ENCODE measurements at regions not wholly inside any gene's neighbourhood (a gene's known extent, or its start where the extent isn't known, plus 50 kb on each side); places are given as distances from the start of the nearest gene placed in this dataset.

DNA sequence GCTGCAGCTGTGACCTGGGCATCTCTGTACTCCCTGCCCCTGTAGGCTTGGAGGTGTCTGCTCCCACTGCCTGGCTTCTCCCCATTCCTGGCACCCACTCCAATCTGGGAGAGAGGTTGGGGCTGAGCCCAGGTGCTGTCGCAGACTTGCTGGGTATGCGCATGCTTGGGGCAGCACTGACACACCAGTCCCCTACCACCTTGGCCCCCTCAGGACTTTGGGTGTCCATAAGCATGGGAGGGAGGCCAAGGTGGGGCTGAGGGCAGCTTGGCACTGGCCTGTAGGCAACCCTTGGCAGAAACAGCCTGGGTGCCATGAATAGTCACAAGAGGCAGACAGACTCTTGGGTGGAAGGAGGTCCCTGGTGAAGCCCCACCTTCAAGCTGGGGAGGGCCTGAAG is 136.8 kb downstream of the QPCT start:
- no peak overlapping the region for H3K27ac ChIP-seq
- ATAC-seq (peak in 1 of 4 donors; percentile 20), DNase-seq (no peak)
- no peaks in the 10 kb centered on the region for H3K27me3 ChIP-seq
- no peaks in the 10 kb centered on the region for H3K9me3 ChIP-seq
- intact Hi-C loops (cut with DNase I) = no loop called here
- no peaks in the 10 kb centered on the region for H3K36me3 ChIP-seq
- 95 to 100% (median 99%) methylated on average over 1 to 2 of the region's 2 CpGs for WGBS, 4 donors
- TF ChIP-seq, protein P1, sequence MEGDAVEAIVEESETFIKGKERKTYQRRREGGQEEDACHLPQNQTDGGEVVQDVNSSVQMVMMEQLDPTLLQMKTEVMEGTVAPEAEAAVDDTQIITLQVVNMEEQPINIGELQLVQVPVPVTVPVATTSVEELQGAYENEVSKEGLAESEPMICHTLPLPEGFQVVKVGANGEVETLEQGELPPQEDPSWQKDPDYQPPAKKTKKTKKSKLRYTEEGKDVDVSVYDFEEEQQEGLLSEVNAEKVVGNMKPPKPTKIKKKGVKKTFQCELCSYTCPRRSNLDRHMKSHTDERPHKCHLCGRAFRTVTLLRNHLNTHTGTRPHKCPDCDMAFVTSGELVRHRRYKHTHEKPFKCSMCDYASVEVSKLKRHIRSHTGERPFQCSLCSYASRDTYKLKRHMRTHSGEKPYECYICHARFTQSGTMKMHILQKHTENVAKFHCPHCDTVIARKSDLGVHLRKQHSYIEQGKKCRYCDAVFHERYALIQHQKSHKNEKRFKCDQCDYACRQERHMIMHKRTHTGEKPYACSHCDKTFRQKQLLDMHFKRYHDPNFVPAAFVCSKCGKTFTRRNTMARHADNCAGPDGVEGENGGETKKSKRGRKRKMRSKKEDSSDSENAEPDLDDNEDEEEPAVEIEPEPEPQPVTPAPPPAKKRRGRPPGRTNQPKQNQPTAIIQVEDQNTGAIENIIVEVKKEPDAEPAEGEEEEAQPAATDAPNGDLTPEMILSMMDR (IDR thresholded peaks at IDR 0.05) = no peak
- no peak overlapping the region for H3K4me3 ChIP-seq
- H3K4me1 ChIP-seq = peaks cover 0 to 7% (median 0%) of the 10 kb centered on the region in 12 donors

DNA sequence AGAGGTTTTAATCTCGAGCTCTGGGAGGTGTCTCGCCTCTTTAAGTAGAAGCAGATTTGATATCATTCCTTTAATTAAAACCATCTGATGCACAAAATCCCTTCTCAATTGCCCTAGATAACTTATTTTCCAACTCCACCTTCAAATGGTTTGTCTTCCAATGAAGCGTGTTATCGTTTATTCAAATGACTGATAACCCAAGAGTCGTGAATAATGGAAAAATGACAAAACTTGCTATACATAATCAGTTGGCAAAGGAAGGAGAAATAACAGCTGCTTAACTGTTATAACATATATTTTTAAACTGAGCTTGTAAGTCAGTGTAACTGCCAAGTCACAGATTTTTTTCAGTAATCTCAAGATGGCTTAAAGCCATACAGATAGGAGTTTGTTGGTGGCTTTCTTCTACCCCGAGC is 144.6 kb downstream of the QPCT start:
- DNase-seq (no peak), ATAC-seq (peak in 2 of 4 donors; percentile 26 to 54)
- Histone ChIP-seq H3K27me3 (no peaks in the 10 kb centered on the region), H3K36me3 (no peaks in the 10 kb centered on the region), H3K4me1 (peaks cover 0 to 4% (median 0%) of the 10 kb centered on the region in 12 donors), H3K9me3 (peaks cover 0 to 15% (median 0%) of the 10 kb centered on the region in 12 donors), H3K4me3 (peak overlapping the region in 7 of 12 donors; percentile 5 to 48 (median 26)), H3K27ac (peak overlapping the region in 5 of 12 donors; percentile 4 to 60 (median 24))
- intact Hi-C loops (cut with DNase I) = no loop called here
- TF ChIP-seq POLR2A (IDR thresholded peaks at IDR 0.05) = no peak
- TF ChIP-seq, protein P1 (IDR thresholded peaks at IDR 0.05) = no peak
- 26 to 32% (median 28%) methylated on average over 6 of the region's 6 CpGs for WGBS, 4 donors

DNA sequence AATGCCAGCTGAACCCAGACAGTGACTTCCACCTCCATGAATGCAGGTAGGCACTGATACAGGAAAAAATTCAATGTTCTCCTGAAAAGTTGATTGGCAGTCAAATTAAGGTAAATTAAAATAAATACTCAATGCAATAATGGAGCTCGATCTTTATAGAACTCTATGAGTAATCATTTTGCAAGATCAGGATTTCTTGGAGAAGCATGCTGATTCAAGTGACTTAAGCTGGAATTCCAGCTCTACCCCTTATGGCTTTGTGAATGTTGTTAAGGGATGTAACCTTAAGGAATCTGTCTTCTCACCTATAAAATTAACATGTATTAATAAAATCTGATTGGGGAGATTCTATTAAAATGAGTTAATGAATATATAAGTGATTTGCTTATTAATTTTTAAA is 145.1 kb downstream of the QPCT start:
- WGBS, 4 donors = 35 to 57% (median 50%) methylated on average over 1 of the region's 1 CpG
- intact Hi-C loops (cut with DNase I) = no loop called here
- ATAC-seq = no peak
- H3K9me3 ChIP-seq = peaks cover 0 to 15% (median 0%) of the 10 kb centered on the region in 12 donors
- H3K4me3 ChIP-seq = peak overlapping the region in 7 of 12 donors; percentile 5 to 48 (median 26)
- no peak for DNase-seq
- TF ChIP-seq POLR2A (IDR thresholded peaks at IDR 0.05) = no peak
- TF ChIP-seq, protein P1 (IDR thresholded peaks at IDR 0.05) = no peak
- H3K27ac ChIP-seq = peak overlapping the region in 5 of 12 donors; percentile 4 to 68 (median 24)
- peaks cover 0 to 4% (median 0%) of the 10 kb centered on the region in 12 donors for H3K4me1 ChIP-seq
- no peaks in the 10 kb centered on the region for H3K36me3 ChIP-seq
- H3K27me3 ChIP-seq = no peaks in the 10 kb centered on the region

DNA sequence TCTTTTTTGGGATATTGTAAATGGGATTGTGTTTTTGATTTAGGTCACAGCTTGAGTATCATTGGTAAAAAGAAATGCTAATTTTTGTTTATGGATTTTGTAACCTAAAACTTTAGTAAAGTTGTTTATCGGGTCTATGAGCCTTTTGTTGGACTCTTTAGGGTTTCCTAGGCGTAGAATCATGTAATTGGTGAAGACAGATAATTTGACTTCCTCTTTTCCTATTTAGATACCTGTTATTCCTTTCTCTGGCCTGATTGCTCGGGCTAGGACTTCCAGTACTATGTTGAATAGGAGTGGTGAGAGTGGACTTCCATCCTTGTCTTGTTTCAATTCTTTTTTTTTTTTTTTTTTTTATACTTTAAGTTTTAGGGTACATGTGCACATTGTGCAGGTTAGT is 149.0 kb downstream of the QPCT start:
- peaks cover 0 to 28% (median 0%) of the 10 kb centered on the region in 12 donors for H3K9me3 ChIP-seq
- peaks cover 0 to 4% (median 0%) of the 10 kb centered on the region in 12 donors for H3K4me1 ChIP-seq
- H3K27ac ChIP-seq = no peak overlapping the region
- intact Hi-C loops (cut with DNase I) = no loop called here
- ATAC-seq (no peak), DNase-seq (no peak)
- WGBS, 4 donors = 92 to 99% (median 95%) methylated on average over 3 of the region's 3 CpGs
- no peaks in the 10 kb centered on the region for H3K27me3 ChIP-seq
- H3K4me3 ChIP-seq = no peak overlapping the region
- no peak for TF ChIP-seq POLR2A (IDR thresholded peaks at IDR 0.05)
- TF ChIP-seq, protein P1 (IDR thresholded peaks at IDR 0.05) = no peak
- no peaks in the 10 kb centered on the region for H3K36me3 ChIP-seq
